Esophagus squamous epithelium (tissue), 4 donors: ENCODE measurements at regions not wholly inside any gene's neighbourhood (a gene's known extent, or its start where the extent isn't known, plus 50 kb on each side); places are given as distances from the start of the nearest gene placed in this dataset.

ENCODE experiments used
- POLR2A ChIP-seq, 4 donors: fragments of 450-650 bp; IDR thresholded peaks; one replicate each; pipeline ENCODE4 v1.6.1; 2017; ENCODE audit warnings: antibody characterized with exemption in 4 of 4, mild to moderate bottlenecking in 4 of 4, moderate library complexity in 3 of 4
- TF ChIP-seq, protein P1 (sequence below), 6 experiments: fragments of 450-650 bp in 4 of 6; fragments of 200-600 bp in 2 of 6; sonication (generic) in 2 of 6; IDR thresholded peaks; one replicate each; pipeline ENCODE4 v1.5.1; 2016 to 2019; ENCODE audit warnings: antibody characterized with exemption in 6 of 6, mild to moderate bottlenecking in 4 of 6, moderate library complexity in 4 of 6

- TF ChIP-seq, protein P1, sequence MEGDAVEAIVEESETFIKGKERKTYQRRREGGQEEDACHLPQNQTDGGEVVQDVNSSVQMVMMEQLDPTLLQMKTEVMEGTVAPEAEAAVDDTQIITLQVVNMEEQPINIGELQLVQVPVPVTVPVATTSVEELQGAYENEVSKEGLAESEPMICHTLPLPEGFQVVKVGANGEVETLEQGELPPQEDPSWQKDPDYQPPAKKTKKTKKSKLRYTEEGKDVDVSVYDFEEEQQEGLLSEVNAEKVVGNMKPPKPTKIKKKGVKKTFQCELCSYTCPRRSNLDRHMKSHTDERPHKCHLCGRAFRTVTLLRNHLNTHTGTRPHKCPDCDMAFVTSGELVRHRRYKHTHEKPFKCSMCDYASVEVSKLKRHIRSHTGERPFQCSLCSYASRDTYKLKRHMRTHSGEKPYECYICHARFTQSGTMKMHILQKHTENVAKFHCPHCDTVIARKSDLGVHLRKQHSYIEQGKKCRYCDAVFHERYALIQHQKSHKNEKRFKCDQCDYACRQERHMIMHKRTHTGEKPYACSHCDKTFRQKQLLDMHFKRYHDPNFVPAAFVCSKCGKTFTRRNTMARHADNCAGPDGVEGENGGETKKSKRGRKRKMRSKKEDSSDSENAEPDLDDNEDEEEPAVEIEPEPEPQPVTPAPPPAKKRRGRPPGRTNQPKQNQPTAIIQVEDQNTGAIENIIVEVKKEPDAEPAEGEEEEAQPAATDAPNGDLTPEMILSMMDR (IDR thresholded peaks at IDR 0.05) = no peak
- TF ChIP-seq POLR2A (IDR thresholded peaks at IDR 0.05) = no peak
Observed at GRCh38 chr13:44040070-44040817, 160.5 kb downstream of the LACC1 start.
